Tibial nerve (tissue), 3 donors: ENCODE measurements at regions not wholly inside any gene's neighbourhood (a gene's known extent, or its start where the extent isn't known, plus 50 kb on each side); places are given as distances from the start of the nearest gene placed in this dataset.

Experiments used
- POLR2A ChIP-seq, 2 donors: fragments of 450-650 bp; IDR thresholded peaks; one replicate each; pipeline ENCODE4 v1.6.1; 2017; ENCODE audit warnings: antibody characterized with exemption in 2 of 2, mild to moderate bottlenecking in 2 of 2, moderate library complexity in 2 of 2
- TF ChIP-seq, protein P1 (sequence below), 5 experiments: fragments of 200-600 bp in 3 of 5; fragments of 450-650 bp in 2 of 5; sonication (generic) in 3 of 5; IDR thresholded peaks; one replicate each; pipeline ENCODE4 v1.5.1; 2016 to 2019; ENCODE audit warnings: antibody characterized with exemption in 5 of 5, mild to moderate bottlenecking in 3 of 5, moderate library complexity in 2 of 5

DNA sequence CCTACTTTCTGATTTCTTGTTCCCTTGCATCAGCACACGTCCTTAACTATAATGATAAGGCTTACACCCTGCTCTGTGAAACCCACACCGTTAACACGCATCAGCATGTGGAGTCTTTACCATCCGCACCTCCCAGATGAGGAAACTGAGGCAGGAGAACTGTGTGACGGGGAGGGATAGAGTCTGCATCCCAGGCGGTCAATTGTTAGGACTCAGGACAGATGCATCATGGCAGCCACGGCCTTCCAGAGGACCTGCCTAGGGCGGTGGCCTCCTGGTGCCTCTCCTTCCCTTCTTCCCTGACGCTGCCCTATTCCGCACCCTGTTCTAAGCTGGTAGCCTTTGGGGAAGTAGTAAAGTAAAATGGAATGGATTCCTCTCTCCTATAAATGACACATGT lies 326.0 kb downstream of the TEX29 start:
- TF ChIP-seq, protein P1, sequence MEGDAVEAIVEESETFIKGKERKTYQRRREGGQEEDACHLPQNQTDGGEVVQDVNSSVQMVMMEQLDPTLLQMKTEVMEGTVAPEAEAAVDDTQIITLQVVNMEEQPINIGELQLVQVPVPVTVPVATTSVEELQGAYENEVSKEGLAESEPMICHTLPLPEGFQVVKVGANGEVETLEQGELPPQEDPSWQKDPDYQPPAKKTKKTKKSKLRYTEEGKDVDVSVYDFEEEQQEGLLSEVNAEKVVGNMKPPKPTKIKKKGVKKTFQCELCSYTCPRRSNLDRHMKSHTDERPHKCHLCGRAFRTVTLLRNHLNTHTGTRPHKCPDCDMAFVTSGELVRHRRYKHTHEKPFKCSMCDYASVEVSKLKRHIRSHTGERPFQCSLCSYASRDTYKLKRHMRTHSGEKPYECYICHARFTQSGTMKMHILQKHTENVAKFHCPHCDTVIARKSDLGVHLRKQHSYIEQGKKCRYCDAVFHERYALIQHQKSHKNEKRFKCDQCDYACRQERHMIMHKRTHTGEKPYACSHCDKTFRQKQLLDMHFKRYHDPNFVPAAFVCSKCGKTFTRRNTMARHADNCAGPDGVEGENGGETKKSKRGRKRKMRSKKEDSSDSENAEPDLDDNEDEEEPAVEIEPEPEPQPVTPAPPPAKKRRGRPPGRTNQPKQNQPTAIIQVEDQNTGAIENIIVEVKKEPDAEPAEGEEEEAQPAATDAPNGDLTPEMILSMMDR (IDR thresholded peaks at IDR 0.05) = no peak
- no peak for TF ChIP-seq POLR2A (IDR thresholded peaks at IDR 0.05)
